GM23338 (cell line): ENCODE measurements at regions not wholly inside any gene's neighbourhood (a gene's known extent, or its start where the extent isn't known, plus 50 kb on each side); places are given as distances from the start of the nearest gene placed in this dataset.

Experiments
- CREB1 ChIP-seq: fragments of 250-450 bp; sonication (Bioruptor Pico); IDR thresholded peaks from 2 replicates; pipeline ENCODE4 v1.5.0; 2020; ENCODE audit warnings: low read depth, mild to moderate bottlenecking, moderate library complexity
- CTCF ChIP-seq, 2 experiments: fragments of 200-600 bp in 1 of 2; sonication (generic) in 1 of 2; conservative IDR thresholded peaks; 2 replicates each; pipeline versions ENCODE4 v1.5.1 to v1.6.1; 2016 to 2017; ENCODE audit warnings: antibody characterized with exemption in 2 of 2, low read depth in 2 of 2, mild to moderate bottlenecking in 2 of 2, moderate library complexity in 1 of 2
- ETS1 ChIP-seq: IDR thresholded peaks from 2 replicates; pipeline ENCODE4 v1.6.1; 2016; ENCODE audit warnings: antibody characterized with exemption
- EZH2 ChIP-seq: fragments of 200-600 bp; sonication (generic); IDR thresholded peaks from one replicate; pipeline ENCODE4 v1.8.0; 2017; ENCODE audit warnings: antibody characterized with exemption, mild to moderate bottlenecking, low read depth; ENCODE audit not compliant: unreplicated experiment
- EZH2phosphoT487 ChIP-seq: fragments of 200-600 bp; sonication (generic); IDR thresholded peaks from one replicate; pipeline ENCODE4 v1.8.1; 2018; ENCODE audit warnings: antibody characterized with exemption; ENCODE audit not compliant: unreplicated experiment
- POLR2AphosphoS5 ChIP-seq: IDR thresholded peaks from 2 replicates; pipeline ENCODE4 v1.6.1; 2016; ENCODE audit warnings: antibody characterized with exemption, low read depth
- REST ChIP-seq: IDR thresholded peaks from one replicate; pipeline ENCODE4 v1.6.1; 2018; ENCODE audit warnings: antibody characterized with exemption; ENCODE audit not compliant: unreplicated experiment
- ZNF331 ChIP-seq: fragments of 250-450 bp; sonication (Bioruptor Pico); IDR thresholded peaks from 2 replicates; pipeline ENCODE4 v1.5.0; 2020; ENCODE audit warnings: low read depth, mild to moderate bottlenecking, moderate library complexity
- ZNF462 ChIP-seq: fragments of 250-450 bp; sonication (Bioruptor Pico); IDR thresholded peaks from 2 replicates; pipeline ENCODE4 v1.5.0; 2020; ENCODE audit warnings: mild to moderate bottlenecking, moderate library complexity

GRCh38 chr11:82118946-82119345 is 614.7 kb downstream of the FAM181B start:
- TF ChIP-seq CTCF (conservative IDR thresholded peaks at IDR 0.05; ENCODE audit: low read depth in 2 of 2) (no peak), EZH2 (no peak), EZH2phosphoT487 (no peak), REST (no peak), POLR2AphosphoS5 (no peak), ZNF462 (CRISPR knock-in tag) (no peak), CREB1 (CRISPR knock-in tag) (no peak), ETS1 (no peak), ZNF331 (no peak)
